HK-2 (cell line): ENCODE measurements at regions not wholly inside any gene's neighbourhood (a gene's known extent, or its start where the extent isn't known, plus 50 kb on each side); places are given as distances from the start of the nearest gene placed in this dataset.
A peak's percentile ranks its signal among the peaks of the same experiment; 100 is the strongest.
"Not testable (repeated sequence)": the region's sequence is repeated elsewhere in the genome, so short reads cannot be mapped to it uniquely, and the experiment has no call there.

Experiments used
- DNase-seq: peaks from one replicate; pipeline ENCODE4 v3.0.0-alpha.2; 2018; ENCODE audit not compliant: unreplicated experiment

- DNase-seq, result no peak
These were observed 97.0 kb upstream of the GRIP1 start for GRCh38 chr12:66775871-66776270.

- no peak for DNase-seq
These were observed 98.1 kb upstream of the GRIP1 start for GRCh38 chr12:66776974-66777373.

GRCh38 chr12:66779466-66779865 lies 100.6 kb upstream of the GRIP1 start:
- DNase-seq, result no peak

GRCh38 chr12:66786531-66787308 lies 107.8 kb upstream of the GRIP1 start:
- no peak for DNase-seq

- no peak for DNase-seq
These were observed 120.7 kb upstream of the GRIP1 start for GRCh38 chr12:66799551-66799950.

GRCh38 chr12:66800046-66800445 lies 121.2 kb upstream of the GRIP1 start:
- no peak for DNase-seq

- DNase-seq, result no peak
These were observed 125.1 kb upstream of the GRIP1 start for GRCh38 chr12:66803930-66804329.

- no peak for DNase-seq
These were observed 125.7 kb upstream of the GRIP1 start for GRCh38 chr12:66804563-66804974.

GRCh38 chr12:66808606-66809005 lies 129.7 kb upstream of the GRIP1 start:
- no peak for DNase-seq

GRCh38 chr12:66813137-66813892 lies 134.4 kb upstream of the GRIP1 start:
- DNase-seq, result peak; percentile 33

GRCh38 chr12:66819587-66819986 lies 140.7 kb upstream of the GRIP1 start:
- DNase-seq, result no peak

GRCh38 chr12:66822961-66823360 lies 144.1 kb upstream of the GRIP1 start:
- DNase-seq, result no peak

- no peak for DNase-seq
These were observed 145.1 kb upstream of the GRIP1 start for GRCh38 chr12:66823857-66824570.

GRCh38 chr12:66825921-66826320 lies 147.0 kb upstream of the GRIP1 start:
- not testable (repeated sequence) for DNase-seq

GRCh38 chr12:66829660-66830325 lies 150.9 kb upstream of the GRIP1 start:
- DNase-seq, result no peak

- DNase-seq, result no peak
These were observed 152.6 kb upstream of the GRIP1 start for GRCh38 chr12:66831495-66831894.

- DNase-seq, result no peak
These were observed 154.1 kb upstream of the GRIP1 start for GRCh38 chr12:66832997-66833396.

GRCh38 chr12:66836623-66837310 lies 157.9 kb upstream of the GRIP1 start:
- DNase-seq, result no peak

GRCh38 chr12:66837311-66837627 lies 158.4 kb upstream of the GRIP1 start:
- DNase-seq, result no peak

- no peak for DNase-seq
These were observed 159.5 kb upstream of the GRIP1 start for GRCh38 chr12:66838366-66838765.

- DNase-seq, result no peak
These were observed 170.1 kb upstream of the GRIP1 start for GRCh38 chr12:66848967-66849366.

GRCh38 chr12:66851134-66851533 lies 172.3 kb upstream of the GRIP1 start:
- no peak for DNase-seq
